Mesendoderm (in vitro differentiated cells): ENCODE measurements at regions not wholly inside any gene's neighbourhood (a gene's known extent, or its start where the extent isn't known, plus 50 kb on each side); places are given as distances from the start of the nearest gene placed in this dataset.

Experiments
- DNase-seq: peaks from one replicate; pipeline ENCODE4 v3.0.0; 2013
- H2AK5ac ChIP-seq: 2 replicates; pipeline ENCODE4 v1.6.1; 2013; ENCODE audit warnings: low read length, inconsistent platforms
- H2BK120ac ChIP-seq: 2 replicates; pipeline ENCODE4 v1.6.1; 2013; ENCODE audit warnings: low read depth, mild to moderate bottlenecking, low read length, moderate library complexity, mixed read lengths
- H2BK15ac ChIP-seq: replicated peaks from 2 replicates; pipeline ENCODE4 v1.6.1; 2013; ENCODE audit warnings: low read depth, mild to moderate bottlenecking, moderate library complexity
- H2BK5ac ChIP-seq: 2 replicates; pipeline ENCODE4 v1.6.1; 2013; ENCODE audit warnings: low read length, inconsistent platforms
- H3K18ac ChIP-seq: 2 replicates; pipeline ENCODE4 v1.6.1; 2013; ENCODE audit warnings: mild to moderate bottlenecking, low read length, mixed read lengths
- H3K23ac ChIP-seq: one replicate; pipeline ENCODE4 v1.6.1; 2013; ENCODE audit warnings: low read length
- H3K27ac ChIP-seq: 2 replicates; pipeline ENCODE4 v1.5.1; 2013; ENCODE audit warnings: low read depth, mild to moderate bottlenecking, inconsistent platforms, low read length, moderate library complexity
- H3K27me3 ChIP-seq: 2 replicates; pipeline ENCODE4 v1.6.1; 2013; ENCODE audit warnings: low read length, control low read depth, mild to moderate bottlenecking, inconsistent platforms; ENCODE audit not compliant: insufficient read depth, poor library complexity
- H3K36me3 ChIP-seq: 2 replicates; pipeline ENCODE4 v1.6.1; 2013; ENCODE audit warnings: low read length, inconsistent platforms; ENCODE audit not compliant: control insufficient read depth, insufficient read depth
- H3K4ac ChIP-seq: one replicate; pipeline ENCODE4 v1.6.1; 2013; ENCODE audit warnings: low read depth, mild to moderate bottlenecking, low read length, moderate library complexity
- H3K4me1 ChIP-seq: 2 replicates; pipeline ENCODE4 v1.6.1; 2013; ENCODE audit warnings: low read depth, low read length, inconsistent platforms; ENCODE audit not compliant: control insufficient read depth
- H3K4me2 ChIP-seq: 2 replicates; pipeline ENCODE4 v1.6.1; 2013; ENCODE audit warnings: low read length
- H3K4me3 ChIP-seq: 2 replicates; pipeline ENCODE4 v1.5.1; 2013; ENCODE audit warnings: mild to moderate bottlenecking, low read length
- H3K56ac ChIP-seq: one replicate; pipeline ENCODE4 v1.6.1; 2013; ENCODE audit warnings: low read length
- H3K79me1 ChIP-seq: 2 replicates; pipeline ENCODE4 v1.6.1; 2013; ENCODE audit warnings: low read length, inconsistent platforms
- H3K79me2 ChIP-seq: 2 replicates; pipeline ENCODE4 v1.6.1; 2013; ENCODE audit warnings: mild to moderate bottlenecking, low read length; ENCODE audit not compliant: control insufficient read depth, insufficient read depth
- H3K9ac ChIP-seq: 2 replicates; pipeline ENCODE4 v1.6.1; 2013; ENCODE audit warnings: low read length, inconsistent platforms
- H4K5ac ChIP-seq: one replicate; pipeline ENCODE4 v1.6.1; 2013; ENCODE audit warnings: low read length
- H4K8ac ChIP-seq: one replicate; pipeline ENCODE4 v1.6.1; 2013; ENCODE audit warnings: low read depth, mild to moderate bottlenecking, control low read depth, low read length, moderate library complexity
- WGBS: extraction: QIAGEN DNeasy Blood & Tissue Kit; methylation state at CpG from one replicate; pipeline ENCODE4 v1.1.7; 2013; ENCODE audit warnings: low lambda C conversion rate, missing lambda C conversion rate; ENCODE audit not compliant: insufficient coverage; ENCODE audit errors: extremely low coverage; 5-methylcytosine and 5-hydroxymethylcytosine counted together

- no peak overlapping the region for H2AK5ac ChIP-seq
Measured at GRCh38 chr2:16189836-16190160, 249.4 kb downstream of the MYCN start.

GRCh38 chr2:16189029-16189835 is 248.9 kb downstream of the MYCN start:
- Histone ChIP-seq H4K8ac (no peak overlapping the region), H3K27me3 (no peaks in the 10 kb centered on the region), H3K56ac (no peak overlapping the region), H4K5ac (no peak overlapping the region), H3K9ac (no peak overlapping the region), H3K4me2 (no peak overlapping the region), H2BK15ac (no peak overlapping the region), H3K4me3 (no peak overlapping the region), H3K36me3 (no peaks in the 10 kb centered on the region), H3K27ac (no peak overlapping the region), H3K79me1 (no peaks in the 10 kb centered on the region), H3K4ac (no peak overlapping the region), H3K18ac (no peak overlapping the region), H3K4me1 (no peaks in the 10 kb centered on the region), H3K23ac (no peak overlapping the region), H2BK5ac (no peak overlapping the region), H3K79me2 (no peaks in the 10 kb centered on the region), H2BK120ac (no peak overlapping the region), H2AK5ac (no peak overlapping the region)
- WGBS, result no CpG with 5 or more reads among the region's 5 CpGs
- no peak for DNase-seq

More at GRCh38 chr2:16189836-16190160, 249.4 kb downstream of the MYCN start:
- Histone ChIP-seq H2BK120ac (no peak overlapping the region), H4K8ac (no peak overlapping the region), H3K4me2 (no peak overlapping the region), H3K4me3 (no peak overlapping the region), H3K36me3 (no peaks in the 10 kb centered on the region), H2BK15ac (no peak overlapping the region), H3K18ac (no peak overlapping the region), H2BK5ac (no peak overlapping the region), H3K27ac (no peak overlapping the region), H3K79me1 (no peaks in the 10 kb centered on the region), H3K23ac (no peak overlapping the region), H4K5ac (no peak overlapping the region), H3K79me2 (no peaks in the 10 kb centered on the region), H3K4ac (no peak overlapping the region), H3K56ac (no peak overlapping the region), H3K27me3 (no peaks in the 10 kb centered on the region), H3K9ac (no peak overlapping the region), H3K4me1 (no peaks in the 10 kb centered on the region)
- DNase-seq, result no peak
- WGBS, result no CpG with 5 or more reads among the region's 3 CpGs

GRCh38 chr2:16188261-16188890 is 248.0 kb downstream of the MYCN start:
- Histone ChIP-seq H3K4me2 (no peak overlapping the region), H3K9ac (no peak overlapping the region), H3K27me3 (no peaks in the 10 kb centered on the region), H3K36me3 (no peaks in the 10 kb centered on the region), H3K23ac (no peak overlapping the region), H3K79me2 (no peaks in the 10 kb centered on the region), H2BK15ac (no peak overlapping the region), H3K27ac (no peak overlapping the region), H3K4me3 (no peak overlapping the region), H2BK5ac (no peak overlapping the region), H3K56ac (no peak overlapping the region), H3K79me1 (no peaks in the 10 kb centered on the region), H3K4ac (no peak overlapping the region), H2BK120ac (no peak overlapping the region), H4K5ac (no peak overlapping the region), H4K8ac (no peak overlapping the region), H3K18ac (no peak overlapping the region), H3K4me1 (no peaks in the 10 kb centered on the region), H2AK5ac (no peak overlapping the region)
- no peak for DNase-seq
- WGBS, result no CpG with 5 or more reads among the region's 4 CpGs

DNA sequence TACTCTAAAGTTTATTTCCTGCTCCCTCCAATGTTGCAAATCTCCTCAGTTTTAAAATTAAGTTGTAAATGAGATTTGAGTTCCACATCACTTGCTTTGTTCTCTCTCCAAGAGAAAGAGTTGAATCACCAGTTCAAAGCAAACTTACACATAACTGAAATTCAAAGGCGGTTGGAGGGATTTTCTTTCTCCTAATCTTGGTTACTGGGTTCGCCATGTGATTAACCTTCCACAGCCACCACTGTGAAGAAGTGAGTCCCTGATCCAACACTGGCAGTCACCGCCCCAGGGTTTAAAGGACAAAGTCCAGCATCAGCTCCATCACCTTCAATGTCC is 247.1 kb downstream of the MYCN start:
- Histone ChIP-seq H3K27me3 (no peaks in the 10 kb centered on the region), H3K4me2 (no peak overlapping the region), H3K79me2 (no peaks in the 10 kb centered on the region), H2BK5ac (no peak overlapping the region), H3K4ac (no peak overlapping the region), H4K8ac (no peak overlapping the region), H3K9ac (no peak overlapping the region), H3K27ac (no peak overlapping the region), H3K18ac (no peak overlapping the region), H3K4me1 (no peaks in the 10 kb centered on the region), H2AK5ac (no peak overlapping the region), H2BK120ac (no peak overlapping the region), H3K79me1 (no peaks in the 10 kb centered on the region), H3K23ac (no peak overlapping the region), H3K4me3 (no peak overlapping the region), H3K56ac (no peak overlapping the region), H2BK15ac (no peak overlapping the region), H3K36me3 (no peaks in the 10 kb centered on the region), H4K5ac (no peak overlapping the region)
- no CpG with 5 or more reads among the region's 3 CpGs for WGBS
- DNase-seq, result no peak

DNA sequence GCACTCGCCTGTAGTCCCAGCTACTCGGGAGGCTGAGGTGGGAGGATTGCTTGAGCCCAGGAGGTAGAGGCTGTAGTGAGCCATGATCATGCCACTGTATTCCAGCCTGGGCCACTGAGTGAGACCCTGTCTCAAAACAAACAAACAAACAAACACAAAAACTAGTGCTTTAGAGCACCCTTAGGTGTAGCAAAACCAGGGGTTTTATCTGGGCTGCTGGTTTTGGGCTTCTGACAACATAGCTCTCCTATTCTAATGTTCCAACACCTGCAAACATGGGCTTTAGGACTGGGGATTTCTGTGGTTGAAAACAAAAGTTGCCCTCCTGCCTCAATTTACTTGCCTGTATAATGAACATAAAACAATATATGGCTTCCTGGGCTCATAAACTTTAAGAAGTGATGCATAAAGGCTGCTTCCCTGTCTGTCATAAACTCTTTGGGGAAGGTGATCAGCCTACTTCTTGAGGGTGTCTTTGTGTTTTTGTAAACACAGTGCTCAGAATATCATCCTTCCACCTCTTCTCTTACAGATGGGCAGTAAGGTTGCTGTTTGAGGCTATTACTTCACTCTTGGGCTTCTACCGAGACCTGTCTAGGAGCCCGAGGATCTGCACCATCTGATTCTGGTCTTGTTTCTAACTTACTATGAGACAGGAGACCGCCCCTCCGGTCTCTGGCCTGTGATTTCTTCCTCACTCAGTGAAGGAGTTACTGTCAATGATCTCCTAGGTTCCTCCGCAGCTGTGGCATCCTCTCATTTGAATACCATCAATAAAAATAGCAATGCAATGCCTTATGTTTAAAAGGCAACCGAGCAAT is 246.5 kb downstream of the MYCN start:
- Histone ChIP-seq H3K36me3 (no peaks in the 10 kb centered on the region), H2AK5ac (no peak overlapping the region), H3K4me3 (no peak overlapping the region), H3K9ac (no peak overlapping the region), H3K18ac (no peak overlapping the region), H2BK15ac (no peak overlapping the region), H3K4me2 (no peak overlapping the region), H3K27me3 (no peaks in the 10 kb centered on the region), H3K23ac (no peak overlapping the region), H4K5ac (no peak overlapping the region), H3K4me1 (no peaks in the 10 kb centered on the region), H3K4ac (no peak overlapping the region), H4K8ac (no peak overlapping the region), H3K79me1 (no peaks in the 10 kb centered on the region), H2BK5ac (no peak overlapping the region), H3K27ac (no peak overlapping the region), H3K56ac (no peak overlapping the region), H3K79me2 (no peaks in the 10 kb centered on the region), H2BK120ac (no peak overlapping the region)
- no peak for DNase-seq
- no CpG with 5 or more reads among the region's 8 CpGs for WGBS
